ENCODE measurements at regions not wholly inside any gene's neighbourhood (a gene's known extent, or its start where the extent isn't known, plus 50 kb on each side); places are given as distances from the start of the nearest gene placed in this dataset.
"Not testable (repeated sequence)": the region's sequence is repeated elsewhere in the genome, so short reads cannot be mapped to it uniquely, and the experiment has no call there.

- H3K4me1 ChIP-seq (ENCODE audit: low read length); H3K9ac ChIP-seq (ENCODE audit: low read length); H3K9me2 ChIP-seq (replicated peaks; ENCODE audit: insufficient read depth, low read length); H3K4me3 ChIP-seq (ENCODE audit: low read length); H4K20me1 ChIP-seq (ENCODE audit: insufficient read depth, low read depth, low read length); H3K36me3 ChIP-seq (ENCODE audit: insufficient read depth, low read length); H3K79me2 ChIP-seq (ENCODE audit: low read length); H3K27ac ChIP-seq (ENCODE audit: low read length); H3K9me3 ChIP-seq (ENCODE audit: low read length); H3K27me3 ChIP-seq (ENCODE audit: low read length); H2AFZ ChIP-seq (ENCODE audit: low read length); H3K4me2 ChIP-seq (ENCODE audit: low read depth, low read length, poor library complexity, severe bottlenecking); DNase-seq: not testable (repeated sequence)
These were observed 121.6 kb downstream of the FAM174A start for GRCh38 chr5:100656771-100657170.

DNA sequence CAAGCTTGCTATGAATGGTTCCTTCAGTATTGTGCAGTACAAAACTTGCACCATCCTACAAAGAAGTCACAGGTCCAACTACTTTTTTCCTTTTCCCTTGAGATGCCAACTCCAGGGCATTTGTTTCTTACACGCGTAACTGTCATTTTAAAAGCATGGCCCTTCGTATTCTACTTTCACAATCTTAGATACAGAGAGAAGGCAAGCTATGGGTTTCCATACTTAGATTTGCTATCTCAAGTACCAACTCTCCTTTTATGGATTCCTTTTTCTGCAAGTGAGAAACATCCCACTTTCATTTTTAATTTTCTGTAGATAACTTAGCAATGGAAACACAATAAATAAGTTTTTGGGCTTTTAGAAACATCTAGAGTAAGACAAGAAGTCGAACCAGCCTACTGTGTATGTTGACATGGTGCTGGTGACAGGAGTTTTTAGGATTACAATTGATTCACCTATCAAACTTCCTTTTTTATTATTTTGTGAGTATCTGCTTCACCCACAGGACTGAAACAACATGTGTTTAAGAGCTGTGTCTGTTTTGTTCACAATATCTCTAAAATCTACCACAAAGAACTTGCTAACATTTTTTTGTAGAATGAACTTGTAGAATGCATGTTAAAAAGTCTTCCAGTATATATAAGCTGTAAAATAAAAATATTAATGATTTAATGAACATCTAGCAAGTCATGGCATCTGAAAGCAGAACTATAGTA lies 124.1 kb downstream of the FAM174A start:
- no peaks in the 10 kb centered on the region for H3K79me2 ChIP-seq (ENCODE audit: low read length)
- no peak overlapping the region for H2AFZ ChIP-seq (ENCODE audit: low read length)
- H3K9ac ChIP-seq (ENCODE audit: low read length) = no peak overlapping the region
- no peak overlapping the region for H3K27ac ChIP-seq (ENCODE audit: low read length)
- no peak for DNase-seq
- H3K9me3 ChIP-seq (ENCODE audit: low read length) = no peaks in the 10 kb centered on the region
- no peak overlapping the region for H3K4me2 ChIP-seq (ENCODE audit: low read depth, low read length, poor library complexity, severe bottlenecking)
- H3K27me3 ChIP-seq (ENCODE audit: low read length) = no peaks in the 10 kb centered on the region
- H3K4me3 ChIP-seq (ENCODE audit: low read length) = no peak overlapping the region
- H3K4me1 ChIP-seq (ENCODE audit: low read length) = no peaks in the 10 kb centered on the region
- no peaks in the 10 kb centered on the region for H3K36me3 ChIP-seq (ENCODE audit: insufficient read depth, low read length)
- H3K9me2 ChIP-seq (replicated peaks; ENCODE audit: insufficient read depth, low read length) = no peaks in the 10 kb centered on the region
- H4K20me1 ChIP-seq (ENCODE audit: insufficient read depth, low read depth, low read length) = no peaks in the 10 kb centered on the region

GRCh38 chr5:100664140-100664539 lies 129.0 kb downstream of the FAM174A start:
- H3K27ac ChIP-seq (ENCODE audit: low read length) = no peak overlapping the region
- no peak overlapping the region for H3K4me3 ChIP-seq (ENCODE audit: low read length)
- H3K27me3 ChIP-seq (ENCODE audit: low read length) = no peaks in the 10 kb centered on the region
- no peaks in the 10 kb centered on the region for H3K9me2 ChIP-seq (replicated peaks; ENCODE audit: insufficient read depth, low read length)
- no peaks in the 10 kb centered on the region for H3K9me3 ChIP-seq (ENCODE audit: low read length)
- no peaks in the 10 kb centered on the region for H3K36me3 ChIP-seq (ENCODE audit: insufficient read depth, low read length)
- no peaks in the 10 kb centered on the region for H3K4me1 ChIP-seq (ENCODE audit: low read length)
- no peaks in the 10 kb centered on the region for H3K79me2 ChIP-seq (ENCODE audit: low read length)
- H2AFZ ChIP-seq (ENCODE audit: low read length) = no peak overlapping the region
- no peak overlapping the region for H3K9ac ChIP-seq (ENCODE audit: low read length)
- no peaks in the 10 kb centered on the region for H4K20me1 ChIP-seq (ENCODE audit: insufficient read depth, low read depth, low read length)
- H3K4me2 ChIP-seq (ENCODE audit: low read depth, low read length, poor library complexity, severe bottlenecking) = no peak overlapping the region
- DNase-seq = no peak

GRCh38 chr5:100667161-100667630 lies 132.0 kb downstream of the FAM174A start:
- no peaks in the 10 kb centered on the region for H3K36me3 ChIP-seq (ENCODE audit: insufficient read depth, low read length)
- H3K27ac ChIP-seq (ENCODE audit: low read length) = no peak overlapping the region
- H2AFZ ChIP-seq (ENCODE audit: low read length) = no peak overlapping the region
- H3K9me2 ChIP-seq (replicated peaks; ENCODE audit: insufficient read depth, low read length) = no peaks in the 10 kb centered on the region
- no peak for DNase-seq
- H3K4me3 ChIP-seq (ENCODE audit: low read length) = no peak overlapping the region
- no peaks in the 10 kb centered on the region for H4K20me1 ChIP-seq (ENCODE audit: insufficient read depth, low read depth, low read length)
- no peak overlapping the region for H3K4me2 ChIP-seq (ENCODE audit: low read depth, low read length, poor library complexity, severe bottlenecking)
- no peaks in the 10 kb centered on the region for H3K27me3 ChIP-seq (ENCODE audit: low read length)
- H3K4me1 ChIP-seq (ENCODE audit: low read length) = no peaks in the 10 kb centered on the region
- H3K9ac ChIP-seq (ENCODE audit: low read length) = no peak overlapping the region
- H3K9me3 ChIP-seq (ENCODE audit: low read length) = no peaks in the 10 kb centered on the region
- no peaks in the 10 kb centered on the region for H3K79me2 ChIP-seq (ENCODE audit: low read length)

- H3K4me2 ChIP-seq (ENCODE audit: low read depth, low read length, poor library complexity, severe bottlenecking) = no peak overlapping the region
- H2AFZ ChIP-seq (ENCODE audit: low read length) = no peak overlapping the region
- no peaks in the 10 kb centered on the region for H3K36me3 ChIP-seq (ENCODE audit: insufficient read depth, low read length)
These were observed 133.3 kb downstream of the FAM174A start for GRCh38 chr5:100668511-100668910.

GRCh38 chr5:100676817-100677631 lies 141.8 kb downstream of the FAM174A start:
- H3K4me3 ChIP-seq (ENCODE audit: low read length) = no peak overlapping the region
- no peak for DNase-seq
- no peak overlapping the region for H3K9ac ChIP-seq (ENCODE audit: low read length)
- no peaks in the 10 kb centered on the region for H3K79me2 ChIP-seq (ENCODE audit: low read length)
- no peaks in the 10 kb centered on the region for H3K27me3 ChIP-seq (ENCODE audit: low read length)
- no peaks in the 10 kb centered on the region for H3K36me3 ChIP-seq (ENCODE audit: insufficient read depth, low read length)
- no peaks in the 10 kb centered on the region for H4K20me1 ChIP-seq (ENCODE audit: insufficient read depth, low read depth, low read length)
- H3K27ac ChIP-seq (ENCODE audit: low read length) = no peak overlapping the region
- H3K9me3 ChIP-seq (ENCODE audit: low read length) = no peaks in the 10 kb centered on the region
- H3K9me2 ChIP-seq (replicated peaks; ENCODE audit: insufficient read depth, low read length) = no peaks in the 10 kb centered on the region
- no peak overlapping the region for H2AFZ ChIP-seq (ENCODE audit: low read length)
- H3K4me1 ChIP-seq (ENCODE audit: low read length) = no peaks in the 10 kb centered on the region
- no peak overlapping the region for H3K4me2 ChIP-seq (ENCODE audit: low read depth, low read length, poor library complexity, severe bottlenecking)

More at GRCh38 chr5:100668511-100668910, 133.3 kb downstream of the FAM174A start:
- H3K79me2 ChIP-seq (ENCODE audit: low read length) = no peaks in the 10 kb centered on the region
- no peaks in the 10 kb centered on the region for H3K9me3 ChIP-seq (ENCODE audit: low read length)
- no peaks in the 10 kb centered on the region for H3K4me1 ChIP-seq (ENCODE audit: low read length)
- H3K27ac ChIP-seq (ENCODE audit: low read length) = no peak overlapping the region
- H3K9ac ChIP-seq (ENCODE audit: low read length) = no peak overlapping the region
- no peaks in the 10 kb centered on the region for H3K9me2 ChIP-seq (replicated peaks; ENCODE audit: insufficient read depth, low read length)
- no peaks in the 10 kb centered on the region for H4K20me1 ChIP-seq (ENCODE audit: insufficient read depth, low read depth, low read length)
- no peak for DNase-seq
- no peaks in the 10 kb centered on the region for H3K27me3 ChIP-seq (ENCODE audit: low read length)
- no peak overlapping the region for H3K4me3 ChIP-seq (ENCODE audit: low read length)

- no peak overlapping the region for H2AFZ ChIP-seq (ENCODE audit: low read length)
- H3K4me2 ChIP-seq (ENCODE audit: low read depth, low read length, poor library complexity, severe bottlenecking) = no peak overlapping the region
- no peak overlapping the region for H3K9ac ChIP-seq (ENCODE audit: low read length)
- H3K4me1 ChIP-seq (ENCODE audit: low read length) = no peaks in the 10 kb centered on the region
- no peak overlapping the region for H3K4me3 ChIP-seq (ENCODE audit: low read length)
- no peaks in the 10 kb centered on the region for H3K27me3 ChIP-seq (ENCODE audit: low read length)
- no peak for DNase-seq
- no peaks in the 10 kb centered on the region for H3K79me2 ChIP-seq (ENCODE audit: low read length)
- no peaks in the 10 kb centered on the region for H3K9me2 ChIP-seq (replicated peaks; ENCODE audit: insufficient read depth, low read length)
- no peaks in the 10 kb centered on the region for H3K36me3 ChIP-seq (ENCODE audit: insufficient read depth, low read length)
- peaks cover 4% of the 10 kb centered on the region; the same call in 1 of the 2 replicates for H3K9me3 ChIP-seq (ENCODE audit: low read length)
- H4K20me1 ChIP-seq (ENCODE audit: insufficient read depth, low read depth, low read length) = no peaks in the 10 kb centered on the region
- no peak overlapping the region for H3K27ac ChIP-seq (ENCODE audit: low read length)
These were observed 147.5 kb downstream of the FAM174A start for GRCh38 chr5:100682625-100683024.

DNA sequence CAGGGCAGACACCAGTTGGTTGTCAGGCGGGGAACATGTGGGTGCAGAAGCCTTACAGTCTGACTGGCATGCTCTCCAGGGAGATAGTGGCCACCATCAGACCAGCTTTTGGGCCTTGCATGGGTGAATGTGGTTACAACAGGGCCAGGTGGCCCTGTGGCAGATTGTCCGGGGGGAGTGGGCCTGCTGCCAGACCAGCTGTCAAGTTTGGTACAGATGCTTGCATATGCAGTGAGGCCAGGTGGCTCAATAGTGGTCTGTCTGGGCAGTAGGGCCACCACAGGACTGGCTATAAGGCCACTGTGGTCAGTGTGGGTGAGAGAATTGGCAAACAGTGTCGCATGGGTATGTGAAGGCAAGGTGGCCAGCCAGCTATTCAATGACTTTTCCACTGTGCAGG lies 148.7 kb downstream of the FAM174A start:
- no peak overlapping the region for H3K4me3 ChIP-seq (ENCODE audit: low read length)
- no peak overlapping the region for H3K4me2 ChIP-seq (ENCODE audit: low read depth, low read length, poor library complexity, severe bottlenecking)
- no peak overlapping the region for H3K9ac ChIP-seq (ENCODE audit: low read length)
- no peak for DNase-seq
- no peaks in the 10 kb centered on the region for H3K36me3 ChIP-seq (ENCODE audit: insufficient read depth, low read length)
- H3K27ac ChIP-seq (ENCODE audit: low read length) = no peak overlapping the region
- H3K9me3 ChIP-seq (ENCODE audit: low read length) = peaks cover 4% of the 10 kb centered on the region; the same call in 1 of the 2 replicates
- H3K27me3 ChIP-seq (ENCODE audit: low read length) = no peaks in the 10 kb centered on the region
- no peak overlapping the region for H2AFZ ChIP-seq (ENCODE audit: low read length)
- no peaks in the 10 kb centered on the region for H3K4me1 ChIP-seq (ENCODE audit: low read length)
- H3K79me2 ChIP-seq (ENCODE audit: low read length) = no peaks in the 10 kb centered on the region
- H3K9me2 ChIP-seq (replicated peaks; ENCODE audit: insufficient read depth, low read length) = no peaks in the 10 kb centered on the region
- H4K20me1 ChIP-seq (ENCODE audit: insufficient read depth, low read depth, low read length) = no peaks in the 10 kb centered on the region

Data from Karpas-422 (cell line).